OCI-LY1 (cell line): ENCODE measurements at regions not wholly inside any gene's neighbourhood (a gene's known extent, or its start where the extent isn't known, plus 50 kb on each side); places are given as distances from the start of the nearest gene placed in this dataset.

Source experiments
- H2AFZ ChIP-seq: fragments of 200-600 bp; sonication (generic), shearing (Covaris generic); 2 replicates; pipeline ENCODE4 v1.6.0; 2014; ENCODE audit warnings: antibody characterized with exemption, mild to moderate bottlenecking, low read length
- H3F3A ChIP-seq: fragments of 200-600 bp; sonication (generic), shearing (Covaris generic); 2 replicates; pipeline ENCODE4 v1.6.0; 2014; ENCODE audit warnings: mild to moderate bottlenecking, antibody characterized with exemption, low read length, moderate library complexity; ENCODE audit not compliant: insufficient read depth
- H3K27ac ChIP-seq: fragments of 200-600 bp; sonication (generic); 2 replicates; pipeline ENCODE4 v1.5.1; 2014; ENCODE audit warnings: low read length, mixed run types, mild to moderate bottlenecking, low read depth; ENCODE audit not compliant: poor library complexity, severe bottlenecking
- H3K27me3 ChIP-seq: fragments of 200-600 bp; sonication (generic); 2 replicates; pipeline ENCODE4 v1.6.0; 2014; ENCODE audit warnings: antibody characterized with exemption, mild to moderate bottlenecking, low read length, moderate library complexity; ENCODE audit not compliant: insufficient read depth
- H3K36me3 ChIP-seq: fragments of 200-600 bp; sonication (generic); 2 replicates; pipeline ENCODE4 v1.6.1; 2014; ENCODE audit warnings: mild to moderate bottlenecking, antibody characterized with exemption, low read length, moderate library complexity, mixed read lengths; ENCODE audit not compliant: insufficient read depth
- H3K4me1 ChIP-seq: fragments of 200-600 bp; sonication (generic); 2 replicates; pipeline ENCODE4 v1.5.1; 2014; ENCODE audit warnings: mild to moderate bottlenecking, low read length, moderate library complexity; ENCODE audit not compliant: insufficient read depth, severe bottlenecking
- H3K4me2 ChIP-seq: fragments of 200-600 bp; sonication (generic), shearing (Covaris generic); 2 replicates; pipeline ENCODE4 v1.6.1; 2014; ENCODE audit warnings: low read length
- H3K4me3 ChIP-seq: fragments of 200-600 bp; sonication (generic); 2 replicates; pipeline ENCODE4 v1.5.1; 2014; ENCODE audit warnings: low read length, low read depth, mild to moderate bottlenecking, mixed read lengths; ENCODE audit not compliant: poor library complexity, severe bottlenecking
- H3K79me2 ChIP-seq: fragments of 200-600 bp; shearing (Covaris generic); 2 replicates; pipeline ENCODE4 v1.6.1; 2016; ENCODE audit warnings: mixed run types, low read length, mixed read lengths; ENCODE audit not compliant: insufficient read depth
- H3K9ac ChIP-seq: fragments of 200-600 bp; sonication (generic), shearing (Covaris generic); 2 replicates; pipeline ENCODE4 v1.6.1; 2014; ENCODE audit warnings: mild to moderate bottlenecking, low read length, mixed read lengths
- H3K9me2 ChIP-seq: fragments of 200-600 bp; sonication (generic), shearing (Covaris generic); 2 replicates; pipeline ENCODE4 v1.6.1; 2014; ENCODE audit warnings: low read depth, mild to moderate bottlenecking, low read length, mixed read lengths
- H3K9me3 ChIP-seq: fragments of 200-600 bp; shearing (Covaris generic); 2 replicates; pipeline ENCODE4 v1.6.1; 2014; ENCODE audit warnings: low read length, mixed read lengths
- H4K20me1 ChIP-seq: fragments of 200-600 bp; sonication (generic), shearing (Covaris generic); 2 replicates; pipeline ENCODE4 v1.6.0; 2016; ENCODE audit warnings: mild to moderate bottlenecking, low read length; ENCODE audit not compliant: insufficient read depth
- CTCF ChIP-seq: fragments of 200-600 bp; sonication (generic), shearing (Covaris generic); IDR thresholded peaks from 2 replicates; pipeline ENCODE4 v1.5.1; 2017; ENCODE audit warnings: mild to moderate bottlenecking, antibody characterized with exemption, low read length, moderate library complexity, mixed read lengths
- EZH2 ChIP-seq: fragments of 200-600 bp; sonication (generic), shearing (Covaris generic); IDR thresholded peaks from 2 replicates; pipeline ENCODE4 v1.8.0; 2017; ENCODE audit warnings: borderline replicate concordance, mixed run types, mild to moderate bottlenecking, antibody characterized with exemption, low read length, moderate library complexity, mixed read lengths

GRCh38 chr3:13149330-13150108 lies 76.3 kb upstream of the IQSEC1 start:
- Histone ChIP-seq H3K36me3 (no peaks in the 10 kb centered on the region), H3K4me1 (no peaks in the 10 kb centered on the region), H3F3A (no peaks in the 10 kb centered on the region), H3K9ac (no peak overlapping the region), H3K9me2 (no peaks in the 10 kb centered on the region), H3K4me2 (no peak overlapping the region), H3K27ac (no peak overlapping the region), H3K79me2 (no peaks in the 10 kb centered on the region), H3K9me3 (no peaks in the 10 kb centered on the region), H3K27me3 (0 out of 2 replicates have a peak, but pooled peaks cover 5% of the 10 kb centered on the region), H2AFZ (no peak overlapping the region), H4K20me1 (no peaks in the 10 kb centered on the region), H3K4me3 (no peak overlapping the region)
- no peak for TF ChIP-seq EZH2
- no peak for TF ChIP-seq CTCF

GRCh38 chr3:13148561-13149329 lies 75.5 kb upstream of the IQSEC1 start:
- Histone ChIP-seq H3F3A (no peaks in the 10 kb centered on the region), H3K27ac (no peak overlapping the region), H3K27me3 (0 out of 2 replicates have a peak, but pooled peaks cover 5% of the 10 kb centered on the region), H3K4me2 (no peak overlapping the region), H4K20me1 (no peaks in the 10 kb centered on the region), H2AFZ (no peak overlapping the region), H3K9me3 (no peaks in the 10 kb centered on the region), H3K4me1 (no peaks in the 10 kb centered on the region), H3K36me3 (no peaks in the 10 kb centered on the region), H3K9me2 (no peaks in the 10 kb centered on the region), H3K9ac (no peak overlapping the region), H3K4me3 (no peak overlapping the region), H3K79me2 (no peaks in the 10 kb centered on the region)
- TF ChIP-seq EZH2 (no peak), CTCF (no peak)

GRCh38 chr3:13148126-13148525 lies 74.9 kb upstream of the IQSEC1 start:
- Histone ChIP-seq H4K20me1 (no peaks in the 10 kb centered on the region), H3K9me2 (no peaks in the 10 kb centered on the region)
- TF ChIP-seq CTCF (no peak), EZH2 (no peak)

More at GRCh38 chr3:13148126-13148525, 74.9 kb upstream of the IQSEC1 start:
- Histone ChIP-seq H3K4me2 (no peak overlapping the region), H3K4me1 (no peaks in the 10 kb centered on the region), H3K27me3 (0 out of 2 replicates have a peak, but pooled peaks cover 5% of the 10 kb centered on the region), H3K79me2 (no peaks in the 10 kb centered on the region), H3K9me3 (no peaks in the 10 kb centered on the region), H3F3A (no peaks in the 10 kb centered on the region), H3K4me3 (no peak overlapping the region), H3K36me3 (no peaks in the 10 kb centered on the region), H3K27ac (no peak overlapping the region), H3K9ac (no peak overlapping the region), H2AFZ (no peak overlapping the region)
